Endothelial cell of umbilical vein (primary cell): ENCODE measurements at regions not wholly inside any gene's neighbourhood (a gene's known extent, or its start where the extent isn't known, plus 50 kb on each side); places are given as distances from the start of the nearest gene placed in this dataset.

Source experiments
- BruUV-seq: library from RNA; stranded (reverse); fragments of 400-500 nt; replicated peaks from 2 replicates; lab custom pipeline; 2021; lab: Mats Ljungman, UMichigan
- CTCF ChIA-PET: fragments of 300-600, 350-600 bp; sonication (Branson Sonifier 250); formaldehyde crosslinking; loops from one replicate; lab custom pipeline; 2021; ENCODE audit warnings: antibody characterized with exemption, inconsistent platforms; lab: Charles Lee
- POLR2A ChIA-PET: fragments of 300-600, 350-600 bp; sonication (Branson Sonifier 250); formaldehyde crosslinking; loops from one replicate; lab custom pipeline; 2021; ENCODE audit warnings: antibody characterized with exemption, inconsistent platforms; lab: Charles Lee
- DNase-seq: peaks from one replicate; pipeline ENCODE4 v3.0.0-alpha.2; 2011; ENCODE audit warnings: low read depth, low spot score
- FAIRE-seq: peaks from 2 replicates; lab custom pipeline; 2011; peaks lifted over from hg19 to GRCh38; lab: Jason Lieb, UNC
- H2AFZ ChIP-seq: 2 replicates; pipeline ENCODE4 v1.6.0; 2012; ENCODE audit warnings: low read depth, low read length, control low read depth, inconsistent platforms
- H3K27ac ChIP-seq: 2 replicates; pipeline ENCODE4 v1.5.1; 2011; ENCODE audit warnings: low read depth, mild to moderate bottlenecking, control low read depth, low read length, moderate library complexity; ENCODE audit not compliant: insufficient read depth
- H3K27me3 ChIP-seq, 2 experiments: 2 replicates each; pipeline versions ENCODE4 v1.6.0 to v1.6.1; 2011; ENCODE audit warnings: low read length in 2 of 2, mixed read lengths in 1 of 2; ENCODE audit not compliant: control insufficient read depth in 2 of 2, insufficient read depth in 2 of 2
- H3K36me3 ChIP-seq, 2 experiments: 2 replicates in 1 of 2; 3 replicates in 1 of 2; pipeline ENCODE4 v1.5.1; 2011; ENCODE audit warnings: low read length in 2 of 2, mild to moderate bottlenecking in 1 of 2, moderate library complexity in 1 of 2; ENCODE audit not compliant: control insufficient read depth in 2 of 2, insufficient read depth in 2 of 2; ENCODE audit errors: extremely low read depth in 1 of 2
- H3K4me1 ChIP-seq: 3 replicates; pipeline ENCODE4 v1.5.1; 2011; ENCODE audit warnings: mild to moderate bottlenecking, low read length; ENCODE audit not compliant: control insufficient read depth, insufficient read depth; ENCODE audit errors: extremely low read depth
- H3K4me2 ChIP-seq: 2 replicates; pipeline ENCODE4 v1.6.1; 2011; ENCODE audit warnings: low read length, control low read depth, mixed read lengths; ENCODE audit not compliant: insufficient read depth
- H3K4me3 ChIP-seq, 3 experiments: fragments of 200-600 bp in 1 of 3; sonication (generic), shearing (Covaris generic) in 1 of 3; replicated peaks in 1 of 3; 2 replicates each; pipeline ENCODE4 v1.5.1; 2011 to 2016; ENCODE audit warnings: control low read depth in 3 of 3, low read length in 3 of 3, mild to moderate bottlenecking in 2 of 3, inconsistent platforms in 1 of 3, low read depth in 1 of 3, moderate library complexity in 1 of 3; ENCODE audit not compliant: insufficient read depth in 1 of 3
- H3K79me2 ChIP-seq: 2 replicates; pipeline ENCODE4 v1.6.0; 2012; ENCODE audit warnings: low read length, inconsistent platforms; ENCODE audit not compliant: control insufficient read depth, insufficient read depth
- H3K9ac ChIP-seq: replicated peaks from 2 replicates; pipeline ENCODE3; 2011; ENCODE audit warnings: low read length, control low read depth; ENCODE audit not compliant: insufficient read depth; ENCODE audit errors: extremely low read depth
- H3K9me1 ChIP-seq: replicated peaks from 3 replicates; pipeline ENCODE4 v1.6.0; 2011; ENCODE audit warnings: mild to moderate bottlenecking, low read length; ENCODE audit not compliant: control insufficient read depth, insufficient read depth; ENCODE audit errors: extremely low read depth
- H3K9me3 ChIP-seq: replicated peaks from 2 replicates; pipeline ENCODE4 v1.5.1; 2012; ENCODE audit warnings: low read length, inconsistent platforms; ENCODE audit not compliant: control insufficient read depth, insufficient read depth
- H4K20me1 ChIP-seq: replicated peaks from 2 replicates; pipeline ENCODE3; 2011; ENCODE audit warnings: mild to moderate bottlenecking, low read length; ENCODE audit not compliant: control insufficient read depth, insufficient read depth; ENCODE audit errors: extremely low read depth
- CTCF ChIP-seq, 2 donors: IDR thresholded peaks; 1 replicate in 1 of 2; 2 replicates in 1 of 2; pipeline ENCODE4 v1.5.1; 2011; ENCODE audit warnings: low read length in 2 of 2, mild to moderate bottlenecking in 2 of 2, moderate library complexity in 2 of 2, control low read depth in 1 of 2, inconsistent platforms in 1 of 2, low read depth in 1 of 2; ENCODE audit not compliant: insufficient read depth in 1 of 2; ENCODE audit errors: extremely low read depth in 1 of 2
- EZH2 ChIP-seq: IDR thresholded peaks from 2 replicates; pipeline ENCODE4 v1.6.1; 2012; ENCODE audit warnings: borderline replicate concordance, low read depth, mild to moderate bottlenecking, moderate library complexity, low read length, inconsistent platforms; ENCODE audit not compliant: severe bottlenecking
- FOS ChIP-seq: IDR thresholded peaks from 2 replicates; pipeline ENCODE4 v1.6.1; 2011; ENCODE audit warnings: mild to moderate bottlenecking, low read length, moderate library complexity, borderline replicate concordance; ENCODE audit not compliant: insufficient read depth
- GATA2 ChIP-seq: IDR thresholded peaks from 2 replicates; pipeline ENCODE4 v1.7.0; 2011; ENCODE audit warnings: low read depth, mild to moderate bottlenecking, moderate library complexity, mixed read lengths, low read length; ENCODE audit not compliant: insufficient read length, insufficient read depth
- JUN ChIP-seq: IDR thresholded peaks from 2 replicates; pipeline ENCODE4 v1.6.1; 2011; ENCODE audit warnings: borderline replicate concordance, low read depth; ENCODE audit not compliant: insufficient read length, insufficient read depth
- MYC ChIP-seq: IDR thresholded peaks from one replicate; pipeline ENCODE4 v1.6.1; 2011; ENCODE audit warnings: mild to moderate bottlenecking, low read depth, low read length
- POLR2A ChIP-seq: IDR thresholded peaks from 2 replicates; pipeline ENCODE4 v1.6.1; 2012; ENCODE audit warnings: low read depth, mild to moderate bottlenecking, control low read depth, low read length
- POLR2AphosphoS5 ChIP-seq: IDR thresholded peaks from 2 replicates; pipeline ENCODE4 v1.6.1; 2012; ENCODE audit warnings: low read depth, mild to moderate bottlenecking, control low read depth, low read length, moderate library complexity; ENCODE audit not compliant: insufficient read depth
- dilution Hi-C: fragments of 300-500 bp; cut with MboI; formaldehyde crosslinking; loops from one replicate; pipeline ENCODE4 v1.15.0; 2019; ENCODE audit warnings: low sequenced_read_pairs; ENCODE audit not compliant: extremely low pct_ligation_motif_present
- intact Hi-C: fragments of 100-400 bp; cut with micrococcal nuclease; formaldehyde crosslinking; loops from one replicate; pipeline ENCODE4 v1.10.0; 2022
- TF ChIP-seq, protein P1 (sequence below): IDR thresholded peaks from 2 replicates; pipeline ENCODE4 v1.6.1; 2011; ENCODE audit not compliant: insufficient read depth, insufficient read length

GRCh38 chr17:70017112-70017511 lies 57.9 kb upstream of the KCNJ16 start:
- intact Hi-C loops: no loop called here
- CTCF ChIA-PET: interaction anchor here (1.0 kb wide), 1 partner anchor 12 kb away, joined by 3 read pairs; no protein-coding TSS in a partner anchor
- DNase-seq (no peak), FAIRE-seq (no peak)
- Histone ChIP-seq H3K9me3 (no peaks in the 10 kb centered on the region), H3K27ac (no peak overlapping the region), H3K4me3 (no peak overlapping the region), H2AFZ (no peak overlapping the region), H3K36me3 (no peaks in the 10 kb centered on the region), H3K4me2 (no peak overlapping the region), H3K4me1 (peaks cover 4% of the 10 kb centered on the region), H3K9me1 (no peaks in the 10 kb centered on the region), H3K79me2 (no peaks in the 10 kb centered on the region), H3K27me3 (no peaks in the 10 kb centered on the region), H3K9ac (no peak overlapping the region), H4K20me1 (no peaks in the 10 kb centered on the region)
- BruUV-seq: no TSS peak
- dilution Hi-C loops: no loop called here
- POLR2A ChIA-PET: no interaction called here
- TF ChIP-seq POLR2AphosphoS5 (no peak), MYC (no peak), GATA2 (no peak), POLR2A (no peak), FOS (no peak), CTCF (IDR thresholded peaks at IDR 0.05; ENCODE audit: extremely low read depth in 1 of 2, insufficient read depth in 1 of 2, low read depth in 1 of 2, low read length in 2 of 2) (no peak), EZH2 (no peak), JUN (no peak)
- TF ChIP-seq, protein P1, sequence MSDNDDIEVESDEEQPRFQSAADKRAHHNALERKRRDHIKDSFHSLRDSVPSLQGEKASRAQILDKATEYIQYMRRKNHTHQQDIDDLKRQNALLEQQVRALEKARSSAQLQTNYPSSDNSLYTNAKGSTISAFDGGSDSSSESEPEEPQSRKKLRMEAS: no peak
